Renal pelvis (tissue), 1 donor: ENCODE measurements at regions not wholly inside any gene's neighbourhood (a gene's known extent, or its start where the extent isn't known, plus 50 kb on each side); places are given as distances from the start of the nearest gene placed in this dataset.

ENCODE experiments used
- DNase-seq: peaks from one replicate; pipeline ENCODE4 v3.0.0-alpha.2; 2013

- DNase-seq = no peak
Observed at GRCh38 chr3:177431525-177432176, 234.4 kb upstream of the TBL1XR1 start.

GRCh38 chr3:177435301-177435700 is 238.0 kb upstream of the TBL1XR1 start:
- no peak for DNase-seq

- no peak for DNase-seq
Observed at GRCh38 chr3:177437513-177438337, 240.4 kb upstream of the TBL1XR1 start.

GRCh38 chr3:177438596-177439220 is 241.4 kb upstream of the TBL1XR1 start:
- no peak for DNase-seq

GRCh38 chr3:177439694-177440269 is 242.5 kb upstream of the TBL1XR1 start:
- DNase-seq = no peak

DNA sequence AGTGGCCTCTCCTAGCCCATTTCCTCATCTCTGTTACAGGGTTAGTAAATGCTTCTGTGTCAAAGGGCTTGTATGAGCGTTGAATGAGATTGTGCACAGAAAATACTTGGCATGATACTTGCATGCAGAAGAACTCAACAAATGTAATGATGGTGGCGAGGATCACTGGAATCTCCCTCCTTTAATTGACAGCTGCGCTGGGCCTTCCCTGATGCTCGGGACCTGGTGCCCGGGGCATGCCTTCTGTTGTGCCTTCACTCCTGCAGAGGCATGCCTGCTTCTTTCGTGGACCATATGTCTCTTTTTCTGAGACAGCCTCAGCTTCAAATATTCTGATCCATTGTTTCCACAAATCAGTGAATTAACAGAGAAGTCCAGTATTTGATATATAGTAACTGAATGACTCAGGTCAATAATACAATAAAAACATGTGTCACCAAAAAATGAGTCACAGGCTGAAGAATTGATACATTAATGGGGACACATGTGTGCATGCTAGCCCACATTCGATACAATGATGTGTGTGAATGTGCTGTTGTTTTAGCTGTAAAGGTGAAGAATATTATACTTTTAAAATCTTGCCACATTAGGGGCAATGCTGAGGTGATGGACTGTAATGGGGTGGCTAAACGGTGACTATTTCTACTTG is 243.3 kb upstream of the TBL1XR1 start:
- no peak for DNase-seq

DNA sequence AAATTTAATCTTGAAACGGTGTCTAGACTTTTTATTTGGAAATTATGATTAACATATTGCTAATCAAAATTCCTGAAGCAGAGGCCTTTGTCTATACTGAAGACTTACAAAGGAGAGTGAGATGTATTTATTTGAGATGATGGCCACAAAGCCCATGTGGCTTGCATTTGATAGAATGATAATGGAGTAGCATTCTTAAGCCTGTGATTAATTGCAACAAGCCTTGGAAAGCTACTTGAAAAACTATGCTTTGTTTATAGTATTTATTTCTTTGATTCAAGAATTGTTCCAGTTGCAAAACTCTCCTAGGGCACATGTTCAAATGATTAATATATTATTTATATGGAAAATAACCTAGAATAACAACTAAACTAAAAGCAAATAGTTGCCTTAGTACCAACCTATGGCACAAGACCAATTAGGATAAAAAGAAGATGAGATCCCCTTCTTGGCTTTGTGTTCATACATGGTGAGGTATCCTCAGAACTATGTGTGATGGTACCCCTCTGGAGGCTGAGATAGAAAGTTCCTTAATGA is 244.1 kb upstream of the TBL1XR1 start:
- no peak for DNase-seq

GRCh38 chr3:177441813-177442646 is 244.7 kb upstream of the TBL1XR1 start:
- no peak for DNase-seq

- no peak for DNase-seq
Observed at GRCh38 chr3:177443469-177443868, 246.2 kb upstream of the TBL1XR1 start.

DNA sequence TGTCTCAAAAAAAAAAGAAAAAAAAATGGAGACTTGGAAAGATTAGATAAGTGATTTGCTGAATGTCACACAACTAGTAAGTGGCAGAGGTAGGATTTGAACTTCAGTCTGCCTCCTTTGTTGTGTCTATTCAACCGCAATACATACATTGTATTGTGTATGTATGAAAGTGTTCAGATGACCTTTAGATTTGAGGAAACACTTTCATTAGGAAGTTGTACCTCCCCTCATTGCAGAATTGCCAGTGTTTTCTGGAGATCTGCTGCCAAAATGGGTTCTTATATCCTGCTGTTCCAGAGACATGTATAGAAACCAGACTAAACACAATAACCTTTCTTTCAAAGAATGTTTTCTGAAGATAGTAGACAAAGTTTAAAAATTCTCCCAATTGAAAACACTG is 247.4 kb upstream of the TBL1XR1 start:
- no peak for DNase-seq

GRCh38 chr3:177445549-177445948 is 248.3 kb upstream of the TBL1XR1 start:
- no peak for DNase-seq

DNA sequence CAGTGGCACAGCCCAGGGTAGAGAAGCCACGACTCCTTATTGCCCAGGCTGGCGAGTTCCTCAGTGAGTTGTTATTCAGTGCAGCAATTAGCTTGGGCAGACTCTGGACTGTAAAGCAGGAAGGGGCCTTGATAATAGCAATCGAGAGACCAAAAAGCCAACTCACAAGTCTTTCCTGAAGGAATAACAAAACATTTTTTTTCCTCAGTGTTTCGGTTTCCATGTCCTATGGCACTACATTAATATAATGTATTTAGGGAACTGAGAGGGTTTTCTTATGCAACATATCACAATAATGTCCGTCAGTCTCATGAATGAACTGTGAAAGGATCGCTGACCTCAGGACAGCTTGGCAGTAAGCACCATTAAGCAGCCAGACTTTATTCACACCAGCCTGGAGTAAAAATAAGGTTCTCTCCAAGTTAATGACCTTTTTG is 248.9 kb upstream of the TBL1XR1 start:
- no peak for DNase-seq

DNA sequence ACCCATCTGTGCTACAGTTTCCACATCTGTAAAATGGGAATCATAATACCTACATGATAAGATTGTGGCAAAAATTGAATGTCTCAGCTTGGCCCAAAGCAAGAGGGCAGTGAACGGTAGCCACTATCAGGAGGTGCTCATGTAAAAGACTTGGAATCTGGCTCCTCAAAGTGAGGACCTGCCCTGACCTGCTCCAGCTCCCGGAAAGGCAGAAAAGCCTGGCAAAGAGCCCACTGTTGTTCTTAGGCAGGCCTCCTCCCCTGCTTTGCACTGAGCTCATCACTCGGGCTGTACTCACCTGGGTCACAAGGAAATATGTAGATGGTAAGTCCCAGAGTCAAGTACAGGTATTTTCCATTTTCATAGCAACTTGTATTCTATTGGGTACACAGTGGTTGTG is 250.7 kb upstream of the TBL1XR1 start:
- DNase-seq = no peak

DNA sequence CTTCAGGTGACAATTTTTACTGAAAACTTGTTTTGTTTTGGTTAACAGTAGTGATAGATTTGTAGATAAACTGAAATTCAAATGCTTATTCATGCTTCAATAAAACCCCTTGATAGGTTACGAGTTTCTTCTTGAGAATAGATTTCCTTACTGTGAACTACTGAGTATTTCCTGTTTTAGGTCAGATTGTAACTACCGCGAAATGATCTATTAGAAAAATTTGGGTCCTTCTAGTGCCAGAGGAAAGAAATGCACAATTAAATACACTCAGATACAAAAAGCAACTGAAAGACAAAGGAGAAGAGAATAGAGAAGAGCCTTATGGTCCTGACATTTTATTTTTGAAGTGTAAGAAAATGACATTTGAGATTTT is 251.7 kb upstream of the TBL1XR1 start:
- no peak for DNase-seq

DNA sequence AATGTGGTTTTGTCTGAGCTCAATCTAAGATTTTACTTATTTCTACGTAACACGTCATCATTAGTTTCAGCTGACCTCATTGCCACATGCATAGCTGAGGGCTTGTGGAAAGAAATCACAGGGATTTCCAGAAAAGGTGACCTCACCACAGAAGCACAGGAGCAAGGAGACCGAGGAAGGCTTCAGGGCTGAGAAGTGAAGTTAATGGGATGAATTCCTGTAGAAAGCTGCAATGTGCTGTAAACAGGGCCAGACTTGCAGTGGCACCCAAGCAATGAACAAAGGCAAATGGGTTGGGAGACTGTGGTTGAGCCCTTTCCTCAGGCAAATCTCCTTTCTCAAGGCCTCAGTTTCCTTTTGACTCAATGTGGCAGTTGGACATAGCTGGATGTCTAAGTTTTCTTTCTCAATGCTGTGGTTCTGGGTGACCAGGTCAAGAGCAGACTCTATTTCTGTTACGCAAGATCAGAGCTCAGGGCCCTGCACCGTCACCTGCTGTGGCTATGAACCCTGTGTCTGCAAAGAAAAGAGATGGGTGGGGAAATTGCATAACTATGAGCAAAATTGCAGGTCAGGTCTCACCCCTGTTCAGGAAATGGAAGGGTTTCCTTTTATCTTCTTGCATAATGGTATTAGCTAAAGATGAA is 252.2 kb upstream of the TBL1XR1 start:
- no peak for DNase-seq

GRCh38 chr3:177451301-177451750 is 254.0 kb upstream of the TBL1XR1 start:
- DNase-seq = peak; percentile 74

- DNase-seq = peak; percentile 67
Observed at GRCh38 chr3:177451864-177452830, 254.9 kb upstream of the TBL1XR1 start.

DNA sequence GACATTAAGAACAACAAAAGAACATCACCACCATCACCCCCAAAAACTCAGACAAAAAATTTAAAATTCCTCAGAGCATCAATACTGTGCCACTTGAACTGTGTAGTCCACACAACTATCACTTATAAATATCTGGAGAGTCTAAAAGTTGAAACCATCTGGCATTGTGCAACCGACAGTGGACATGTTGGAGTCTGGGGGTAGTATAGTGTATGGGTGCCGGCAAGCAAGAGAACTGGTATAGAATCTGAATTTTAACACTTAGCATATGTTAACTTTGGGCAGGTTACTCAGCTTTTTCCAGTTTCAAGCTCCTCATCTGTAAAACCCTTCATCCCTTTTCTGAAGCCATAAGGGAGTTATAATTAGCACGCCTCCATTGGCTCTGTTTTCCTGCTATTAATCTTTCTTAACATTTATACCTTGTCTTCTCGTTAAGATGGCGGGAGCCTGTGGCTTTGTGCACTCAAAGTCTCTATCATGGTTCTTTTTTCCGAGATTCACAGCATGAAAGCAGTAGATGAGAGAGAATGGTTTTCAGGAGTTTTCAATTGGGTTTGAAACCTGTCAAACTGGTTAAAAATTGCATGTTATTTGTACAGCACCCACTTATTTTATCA is 255.7 kb upstream of the TBL1XR1 start:
- no peak for DNase-seq

DNA sequence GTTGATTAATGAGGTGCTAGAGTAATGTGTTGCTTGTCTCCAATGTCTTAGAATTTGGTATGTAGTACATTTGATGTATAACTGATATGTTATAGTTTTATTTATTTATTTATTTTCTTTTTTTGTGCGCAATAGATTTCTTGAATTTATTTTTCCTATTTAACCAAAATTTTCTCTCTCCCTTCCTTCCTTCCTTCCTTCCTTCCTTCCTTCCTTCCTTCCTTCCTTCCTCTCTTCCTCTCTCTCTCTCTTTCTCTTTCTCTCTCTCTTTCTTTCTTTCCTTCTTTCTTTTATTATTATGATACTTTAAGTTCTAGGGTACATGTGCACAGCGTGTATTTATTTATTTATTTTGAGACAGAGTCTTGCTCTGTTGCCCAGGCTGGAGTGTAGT is 256.2 kb upstream of the TBL1XR1 start:
- DNase-seq = no peak
